HG03460 (cell line): ENCODE measurements at regions not wholly inside any gene's neighbourhood (a gene's known extent, or its start where the extent isn't known, plus 50 kb on each side); places are given as distances from the start of the nearest gene placed in this dataset.
A peak's percentile ranks its signal among the peaks of the same experiment; 100 is the strongest.

Source experiments
- ATAC-seq: cut with Tn5 transposase; IDR thresholded peaks from one replicate; pipeline ENCODE4 v1.9.1; 2021; ENCODE audit not compliant: unreplicated experiment

GRCh38 chr3:150040097-150040496 is 69.4 kb upstream of the PFN2 start:
- ATAC-seq = no peak

GRCh38 chr3:150038830-150039229 is 68.1 kb upstream of the PFN2 start:
- no peak for ATAC-seq

- ATAC-seq = no peak
Observed at GRCh38 chr3:150036780-150037179, 66.1 kb upstream of the PFN2 start.

- no peak for ATAC-seq
Observed at GRCh38 chr3:150035910-150036612, 65.4 kb upstream of the PFN2 start.

GRCh38 chr3:150035301-150035779 is 64.6 kb upstream of the PFN2 start:
- ATAC-seq = no peak

- ATAC-seq = no peak
Observed at GRCh38 chr3:150033721-150034120, 63.0 kb upstream of the PFN2 start.

- ATAC-seq = no peak
Observed at GRCh38 chr3:150030841-150031240, 60.1 kb upstream of the PFN2 start.

- ATAC-seq = no peak
Observed at GRCh38 chr3:150023239-150023636, 52.5 kb upstream of the PFN2 start.

- ATAC-seq = peak; percentile 82
Observed at GRCh38 chr3:150022381-150023238, 51.9 kb upstream of the PFN2 start.

GRCh38 chr3:150020527-150020926 is 49.8 kb upstream of the PFN2 start:
- no peak for ATAC-seq
